ENCODE measurements at regions not wholly inside any gene's neighbourhood (a gene's known extent, or its start where the extent isn't known, plus 50 kb on each side); places are given as distances from the start of the nearest gene placed in this dataset.
"Not testable (repeated sequence)": the region's sequence is repeated elsewhere in the genome, so short reads cannot be mapped to it uniquely, and the experiment has no call there.

DNA sequence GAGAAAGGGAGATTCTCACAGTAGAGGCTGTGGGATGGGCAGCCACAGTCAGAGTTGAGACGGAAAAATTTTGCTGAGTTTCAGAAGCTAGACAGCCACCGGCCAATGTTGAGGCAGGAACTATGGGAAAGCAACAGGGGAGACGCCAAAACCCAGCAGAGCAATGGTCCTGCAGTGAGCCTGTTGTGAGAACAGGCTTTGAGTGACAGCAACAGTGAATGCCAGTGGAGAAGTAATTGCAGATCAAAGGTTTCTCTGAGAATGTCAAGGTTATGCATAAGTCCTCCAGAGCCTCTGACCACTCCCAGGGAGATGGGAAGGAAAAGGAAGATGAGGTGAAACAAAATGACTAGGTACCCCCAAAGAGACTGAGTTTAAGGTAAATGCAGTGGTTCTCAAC, 54.2 kb upstream of the DAAM1 start:
- H3K9me3 Mint-ChIP-seq = no peaks in the 10 kb centered on the region
- H3K27me3 Mint-ChIP-seq (ENCODE audit: low read depth) = no peaks in the 10 kb centered on the region
- H3K27ac Mint-ChIP-seq (ENCODE audit: unreplicated experiment) = no peak overlapping the region
- TF ChIP-seq, protein P1, sequence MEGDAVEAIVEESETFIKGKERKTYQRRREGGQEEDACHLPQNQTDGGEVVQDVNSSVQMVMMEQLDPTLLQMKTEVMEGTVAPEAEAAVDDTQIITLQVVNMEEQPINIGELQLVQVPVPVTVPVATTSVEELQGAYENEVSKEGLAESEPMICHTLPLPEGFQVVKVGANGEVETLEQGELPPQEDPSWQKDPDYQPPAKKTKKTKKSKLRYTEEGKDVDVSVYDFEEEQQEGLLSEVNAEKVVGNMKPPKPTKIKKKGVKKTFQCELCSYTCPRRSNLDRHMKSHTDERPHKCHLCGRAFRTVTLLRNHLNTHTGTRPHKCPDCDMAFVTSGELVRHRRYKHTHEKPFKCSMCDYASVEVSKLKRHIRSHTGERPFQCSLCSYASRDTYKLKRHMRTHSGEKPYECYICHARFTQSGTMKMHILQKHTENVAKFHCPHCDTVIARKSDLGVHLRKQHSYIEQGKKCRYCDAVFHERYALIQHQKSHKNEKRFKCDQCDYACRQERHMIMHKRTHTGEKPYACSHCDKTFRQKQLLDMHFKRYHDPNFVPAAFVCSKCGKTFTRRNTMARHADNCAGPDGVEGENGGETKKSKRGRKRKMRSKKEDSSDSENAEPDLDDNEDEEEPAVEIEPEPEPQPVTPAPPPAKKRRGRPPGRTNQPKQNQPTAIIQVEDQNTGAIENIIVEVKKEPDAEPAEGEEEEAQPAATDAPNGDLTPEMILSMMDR (conservative IDR thresholded peaks at IDR 0.05) = no peak
- no peak overlapping the region for H3K4me3 Mint-ChIP-seq
- H3K4me1 Mint-ChIP-seq = no peaks in the 10 kb centered on the region
- no peaks in the 10 kb centered on the region for H3K36me3 Mint-ChIP-seq (ENCODE audit: low read depth)
- DNase-seq (ENCODE audit: low read depth, low spot score) = no peak

DNA sequence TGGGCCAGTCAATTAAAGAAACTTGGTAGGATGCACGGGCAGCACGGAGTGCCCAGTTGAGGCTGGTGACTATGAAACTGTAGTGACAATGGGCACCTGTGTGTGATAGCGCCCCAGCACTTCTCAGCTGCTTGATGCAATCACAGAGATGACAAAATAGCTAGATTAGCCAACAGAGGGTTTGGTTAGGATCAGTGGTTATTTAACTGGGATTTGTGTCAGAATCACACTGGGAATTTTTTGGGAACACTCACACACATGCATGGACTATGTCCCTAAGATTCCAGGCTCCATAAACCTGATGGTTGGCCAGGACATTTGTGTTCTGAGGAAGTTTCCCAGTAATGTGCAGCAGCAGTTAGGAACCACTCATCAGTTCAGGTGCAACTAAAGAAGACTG, 51.2 kb upstream of the DAAM1 start:
- Mint-ChIP-seq H3K9me3 (no peaks in the 10 kb centered on the region), H3K27me3 (ENCODE audit: low read depth) (no peaks in the 10 kb centered on the region), H3K36me3 (ENCODE audit: low read depth) (no peaks in the 10 kb centered on the region), H3K4me3 (no peak overlapping the region), H3K27ac (ENCODE audit: unreplicated experiment) (no peak overlapping the region), H3K4me1 (peaks cover 4% of the 10 kb centered on the region)
- DNase-seq (ENCODE audit: low read depth, low spot score) = no peak
- TF ChIP-seq, protein P1 (conservative IDR thresholded peaks at IDR 0.05) = no peak

DNA sequence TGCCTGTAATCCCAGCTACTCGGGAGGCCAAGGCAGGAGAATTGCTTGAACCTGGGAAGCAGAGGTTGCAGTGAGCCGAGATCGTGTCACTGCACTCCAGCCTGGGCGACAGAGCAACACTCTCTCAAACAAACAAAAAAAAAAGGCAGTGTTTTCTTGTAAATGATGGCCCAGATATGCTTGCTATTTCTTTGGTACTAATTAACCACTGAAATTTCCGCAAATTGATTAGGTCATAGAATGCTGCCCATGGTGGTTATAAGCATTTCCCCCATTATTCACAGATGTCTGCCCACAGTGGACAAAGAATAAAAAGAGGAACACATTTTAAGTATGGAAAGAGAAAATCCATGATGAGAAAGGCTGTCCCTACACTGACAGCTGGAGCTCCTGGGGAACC, 49.9 kb upstream of the DAAM1 start:
- not testable (repeated sequence) for H3K4me3 Mint-ChIP-seq; H3K27ac Mint-ChIP-seq (ENCODE audit: unreplicated experiment); DNase-seq (ENCODE audit: low read depth, low spot score); H3K27me3 Mint-ChIP-seq (ENCODE audit: low read depth); H3K9me3 Mint-ChIP-seq; H3K36me3 Mint-ChIP-seq (ENCODE audit: low read depth); H3K4me1 Mint-ChIP-seq

All from neural crest cell (in vitro differentiated cells).